ENCODE measurements at regions not wholly inside any gene's neighbourhood (a gene's known extent, or its start where the extent isn't known, plus 50 kb on each side); places are given as distances from the start of the nearest gene placed in this dataset.
"Not testable (repeated sequence)": the region's sequence is repeated elsewhere in the genome, so short reads cannot be mapped to it uniquely, and the experiment has no call there.

DNA sequence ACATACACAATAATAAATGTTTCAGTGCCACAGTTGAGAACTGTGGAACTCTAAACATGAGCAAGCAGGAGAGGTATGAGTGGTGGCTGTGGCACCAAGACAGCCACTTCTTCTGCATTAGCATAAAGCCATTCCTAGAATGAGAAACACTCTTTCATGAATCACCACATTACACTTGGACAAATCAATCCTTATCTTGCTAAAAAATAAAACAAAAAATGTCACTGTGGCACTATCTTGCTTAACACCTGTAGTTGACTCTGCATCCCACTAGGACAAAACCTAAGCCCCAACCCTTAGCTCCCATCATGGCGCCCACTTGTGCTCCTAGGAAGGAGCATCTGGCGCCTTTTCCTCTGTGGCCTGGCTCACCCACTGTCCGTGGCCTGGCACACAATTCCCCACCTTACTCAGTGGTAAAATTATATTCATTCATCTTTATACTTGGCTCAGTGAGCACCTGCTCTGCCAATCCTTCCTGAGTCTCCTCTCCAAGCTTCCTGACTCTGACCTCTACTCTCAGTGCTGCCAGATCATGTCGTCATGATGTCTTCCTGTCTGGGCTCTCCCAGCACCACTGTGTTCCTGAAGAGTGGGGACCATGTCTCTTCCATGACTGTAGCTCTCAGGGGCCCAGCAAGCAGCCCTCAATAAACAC lies 272.9 kb downstream of the LNPK start:
- DNase-seq (ENCODE audit: low spot score, unreplicated experiment), result no peak
- Mint-ChIP-seq H3K36me3 (ENCODE audit: insufficient read depth) (no peaks in the 10 kb centered on the region), H3K27ac (no peak overlapping the region), H3K9me3 (ENCODE audit: low read depth) (no peaks in the 10 kb centered on the region), H3K4me1 (ENCODE audit: low read depth) (peaks cover 22% of the 10 kb centered on the region), H3K4me3 (ENCODE audit: low read depth) (peak overlapping the region; percentile 27), H3K27me3 (no peaks in the 10 kb centered on the region)
- TF ChIP-seq, protein P1, sequence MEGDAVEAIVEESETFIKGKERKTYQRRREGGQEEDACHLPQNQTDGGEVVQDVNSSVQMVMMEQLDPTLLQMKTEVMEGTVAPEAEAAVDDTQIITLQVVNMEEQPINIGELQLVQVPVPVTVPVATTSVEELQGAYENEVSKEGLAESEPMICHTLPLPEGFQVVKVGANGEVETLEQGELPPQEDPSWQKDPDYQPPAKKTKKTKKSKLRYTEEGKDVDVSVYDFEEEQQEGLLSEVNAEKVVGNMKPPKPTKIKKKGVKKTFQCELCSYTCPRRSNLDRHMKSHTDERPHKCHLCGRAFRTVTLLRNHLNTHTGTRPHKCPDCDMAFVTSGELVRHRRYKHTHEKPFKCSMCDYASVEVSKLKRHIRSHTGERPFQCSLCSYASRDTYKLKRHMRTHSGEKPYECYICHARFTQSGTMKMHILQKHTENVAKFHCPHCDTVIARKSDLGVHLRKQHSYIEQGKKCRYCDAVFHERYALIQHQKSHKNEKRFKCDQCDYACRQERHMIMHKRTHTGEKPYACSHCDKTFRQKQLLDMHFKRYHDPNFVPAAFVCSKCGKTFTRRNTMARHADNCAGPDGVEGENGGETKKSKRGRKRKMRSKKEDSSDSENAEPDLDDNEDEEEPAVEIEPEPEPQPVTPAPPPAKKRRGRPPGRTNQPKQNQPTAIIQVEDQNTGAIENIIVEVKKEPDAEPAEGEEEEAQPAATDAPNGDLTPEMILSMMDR (IDR thresholded peaks at IDR 0.05; ENCODE audit: unreplicated experiment), result no peak

DNA sequence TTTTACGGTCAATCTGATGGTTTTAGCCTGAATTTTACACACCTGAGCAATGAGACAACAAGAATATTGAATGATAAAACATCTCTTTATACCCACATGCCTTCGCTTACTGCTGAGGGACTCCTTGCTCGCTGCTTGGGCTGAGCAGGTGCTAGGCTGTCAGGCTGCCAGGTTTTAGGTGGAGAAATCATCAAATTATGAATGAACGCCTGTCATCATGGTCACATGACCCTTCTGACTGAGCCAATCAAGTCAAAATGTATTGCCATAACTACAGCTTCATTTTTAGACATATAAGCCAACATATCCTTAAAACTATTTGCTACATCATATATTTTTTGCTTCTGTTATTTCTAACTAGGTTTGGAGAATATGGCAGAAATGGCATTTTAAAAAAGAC lies 274.0 kb downstream of the LNPK start:
- Mint-ChIP-seq H3K4me1 (ENCODE audit: low read depth) (peaks cover 22% of the 10 kb centered on the region), H3K27me3 (no peaks in the 10 kb centered on the region), H3K9me3 (ENCODE audit: low read depth) (peaks cover 6% of the 10 kb centered on the region), H3K27ac (no peak overlapping the region), H3K36me3 (ENCODE audit: insufficient read depth) (no peaks in the 10 kb centered on the region), H3K4me3 (ENCODE audit: low read depth) (no peak overlapping the region)
- DNase-seq (ENCODE audit: low spot score, unreplicated experiment), result no peak
- TF ChIP-seq, protein P1 (IDR thresholded peaks at IDR 0.05; ENCODE audit: unreplicated experiment), result no peak

DNA sequence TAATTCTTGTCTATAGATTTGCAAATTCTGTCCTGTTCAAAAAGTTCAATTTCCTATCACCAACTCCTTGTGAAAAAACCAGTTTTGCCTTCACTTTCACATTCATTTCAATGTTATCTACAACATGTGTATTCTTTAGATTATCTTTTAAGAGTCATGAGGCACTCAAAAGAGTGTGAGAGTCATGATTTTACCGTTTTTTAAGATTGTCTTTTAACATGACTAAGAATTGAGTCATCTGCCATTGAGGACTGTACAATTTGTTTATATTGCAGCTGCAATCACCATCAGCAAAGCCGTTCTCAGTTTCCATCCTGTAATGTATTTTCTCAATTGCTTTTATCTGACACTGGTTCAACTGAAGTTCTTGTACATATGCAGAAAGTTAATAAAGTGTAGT lies 275.8 kb downstream of the LNPK start:
- no peaks in the 10 kb centered on the region for H3K27me3 Mint-ChIP-seq
- H3K4me1 Mint-ChIP-seq (ENCODE audit: low read depth), result peaks cover 22% of the 10 kb centered on the region
- no peak for DNase-seq (ENCODE audit: low spot score, unreplicated experiment)
- TF ChIP-seq, protein P1 (IDR thresholded peaks at IDR 0.05; ENCODE audit: unreplicated experiment), result no peak
- H3K27ac Mint-ChIP-seq, result no peak overlapping the region
- H3K9me3 Mint-ChIP-seq (ENCODE audit: low read depth), result peaks cover 11% of the 10 kb centered on the region
- H3K4me3 Mint-ChIP-seq (ENCODE audit: low read depth), result no peak overlapping the region
- no peaks in the 10 kb centered on the region for H3K36me3 Mint-ChIP-seq (ENCODE audit: insufficient read depth)

DNA sequence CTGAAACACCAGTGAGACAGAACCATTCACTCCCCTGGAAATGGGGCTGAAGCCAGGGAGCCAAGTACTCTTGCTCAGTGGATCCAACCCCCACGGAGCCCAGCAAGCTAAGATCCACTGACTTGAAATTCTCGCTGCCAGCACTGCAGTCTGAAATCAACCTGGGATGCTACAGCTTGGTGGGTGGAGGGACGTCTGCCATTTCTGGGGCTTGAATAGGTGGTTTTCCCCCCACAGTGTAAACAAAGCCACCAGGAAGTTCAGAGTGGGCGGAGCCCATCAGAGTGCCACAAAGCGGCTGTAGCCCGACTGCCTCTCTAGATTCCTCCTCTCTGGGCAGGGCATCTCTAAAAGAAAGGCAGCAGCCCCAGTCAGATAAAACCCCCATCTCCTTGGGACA lies 292.8 kb downstream of the LNPK start:
- no peak overlapping the region for H3K27ac Mint-ChIP-seq
- TF ChIP-seq, protein P1 (IDR thresholded peaks at IDR 0.05; ENCODE audit: unreplicated experiment), result no peak
- H3K9me3 Mint-ChIP-seq (ENCODE audit: low read depth), result peaks cover 34% of the 10 kb centered on the region
- H3K4me1 Mint-ChIP-seq (ENCODE audit: low read depth), result no peaks in the 10 kb centered on the region
- H3K36me3 Mint-ChIP-seq (ENCODE audit: insufficient read depth), result peaks cover 7% of the 10 kb centered on the region
- H3K27me3 Mint-ChIP-seq, result no peaks in the 10 kb centered on the region
- DNase-seq (ENCODE audit: low spot score, unreplicated experiment), result no peak
- no peak overlapping the region for H3K4me3 Mint-ChIP-seq (ENCODE audit: low read depth)

DNA sequence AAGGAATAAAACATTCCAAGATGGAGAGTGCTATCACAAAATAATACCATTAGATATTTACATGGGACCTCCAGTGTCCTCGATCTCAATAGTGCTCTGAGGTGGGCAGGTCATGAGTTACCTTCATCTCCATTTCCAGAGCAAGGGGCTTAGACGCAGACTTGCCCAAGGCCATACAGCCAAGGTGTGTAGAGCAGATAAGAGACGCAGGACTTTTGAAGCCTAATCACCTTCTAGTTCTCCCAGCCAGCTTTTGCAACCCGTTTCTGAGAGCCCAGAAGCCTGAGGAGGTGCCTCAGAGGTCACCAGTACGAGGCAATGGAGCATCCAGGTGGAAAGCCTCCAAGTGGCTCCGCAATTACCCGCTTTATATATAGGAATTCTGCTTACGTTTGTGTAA lies 294.7 kb downstream of the LNPK start:
- no peak for DNase-seq (ENCODE audit: low spot score, unreplicated experiment)
- TF ChIP-seq, protein P1 (IDR thresholded peaks at IDR 0.05; ENCODE audit: unreplicated experiment), result no peak
- H3K9me3 Mint-ChIP-seq (ENCODE audit: low read depth), result peaks cover 28% of the 10 kb centered on the region
- H3K36me3 Mint-ChIP-seq (ENCODE audit: insufficient read depth), result peaks cover 5% of the 10 kb centered on the region
- H3K27ac Mint-ChIP-seq, result no peak overlapping the region
- no peaks in the 10 kb centered on the region for H3K27me3 Mint-ChIP-seq
- no peak overlapping the region for H3K4me3 Mint-ChIP-seq (ENCODE audit: low read depth)
- H3K4me1 Mint-ChIP-seq (ENCODE audit: low read depth), result no peaks in the 10 kb centered on the region

DNA sequence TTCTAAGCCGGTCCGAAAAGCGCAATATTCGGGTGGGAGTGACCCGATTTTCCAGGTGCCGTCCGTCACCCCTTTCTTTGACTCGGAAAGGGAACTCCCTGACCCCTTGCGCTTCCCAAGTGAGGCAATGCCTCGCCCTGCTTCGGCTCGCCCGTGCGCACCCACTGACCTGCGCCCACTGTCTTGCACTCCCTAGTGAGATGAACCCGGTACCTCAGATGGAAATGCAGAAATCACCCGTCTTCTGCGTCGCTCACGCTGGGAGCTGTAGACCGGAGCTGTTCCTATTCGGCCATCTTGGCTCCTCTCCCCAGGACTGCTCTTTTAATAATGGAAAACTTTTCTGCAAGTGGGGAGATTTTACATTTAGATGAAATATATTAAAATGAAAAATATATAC lies 297.5 kb downstream of the LNPK start:
- not testable (repeated sequence) for H3K27ac Mint-ChIP-seq; H3K4me1 Mint-ChIP-seq (ENCODE audit: low read depth); H3K4me3 Mint-ChIP-seq (ENCODE audit: low read depth); H3K36me3 Mint-ChIP-seq (ENCODE audit: insufficient read depth); DNase-seq (ENCODE audit: low spot score, unreplicated experiment); H3K27me3 Mint-ChIP-seq; H3K9me3 Mint-ChIP-seq (ENCODE audit: low read depth)

Measured in progenitor cell of endocrine pancreas (in vitro differentiated cells).